ENCODE measurements at regions not wholly inside any gene's neighbourhood (a gene's known extent, or its start where the extent isn't known, plus 50 kb on each side); places are given as distances from the start of the nearest gene placed in this dataset.
A peak's percentile ranks its signal among the peaks of the same experiment; 100 is the strongest.
"Not testable (repeated sequence)": the region's sequence is repeated elsewhere in the genome, so short reads cannot be mapped to it uniquely, and the experiment has no call there.

DNA sequence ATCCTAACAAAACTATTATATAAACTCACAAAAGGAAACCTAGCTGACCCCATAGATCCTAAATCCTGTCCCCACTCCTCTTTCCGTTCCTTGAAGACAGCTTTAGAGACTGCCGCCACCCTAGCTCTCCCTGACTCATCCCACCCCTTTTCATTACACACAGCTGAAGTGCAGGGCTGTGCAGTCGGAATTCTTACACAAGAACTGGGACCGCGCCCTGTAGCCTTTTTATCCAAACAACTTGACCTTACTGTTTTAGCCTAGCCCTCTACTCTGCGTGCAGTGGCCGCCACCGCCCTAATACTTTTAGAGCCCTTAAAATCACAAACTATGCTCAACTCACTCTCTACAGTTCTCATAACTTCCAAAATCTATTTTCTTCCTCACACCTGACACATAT, 264.0 kb downstream of the SMARCA2 start:
- not testable (repeated sequence) for DNase-seq (ENCODE audit: low spot score)

DNA sequence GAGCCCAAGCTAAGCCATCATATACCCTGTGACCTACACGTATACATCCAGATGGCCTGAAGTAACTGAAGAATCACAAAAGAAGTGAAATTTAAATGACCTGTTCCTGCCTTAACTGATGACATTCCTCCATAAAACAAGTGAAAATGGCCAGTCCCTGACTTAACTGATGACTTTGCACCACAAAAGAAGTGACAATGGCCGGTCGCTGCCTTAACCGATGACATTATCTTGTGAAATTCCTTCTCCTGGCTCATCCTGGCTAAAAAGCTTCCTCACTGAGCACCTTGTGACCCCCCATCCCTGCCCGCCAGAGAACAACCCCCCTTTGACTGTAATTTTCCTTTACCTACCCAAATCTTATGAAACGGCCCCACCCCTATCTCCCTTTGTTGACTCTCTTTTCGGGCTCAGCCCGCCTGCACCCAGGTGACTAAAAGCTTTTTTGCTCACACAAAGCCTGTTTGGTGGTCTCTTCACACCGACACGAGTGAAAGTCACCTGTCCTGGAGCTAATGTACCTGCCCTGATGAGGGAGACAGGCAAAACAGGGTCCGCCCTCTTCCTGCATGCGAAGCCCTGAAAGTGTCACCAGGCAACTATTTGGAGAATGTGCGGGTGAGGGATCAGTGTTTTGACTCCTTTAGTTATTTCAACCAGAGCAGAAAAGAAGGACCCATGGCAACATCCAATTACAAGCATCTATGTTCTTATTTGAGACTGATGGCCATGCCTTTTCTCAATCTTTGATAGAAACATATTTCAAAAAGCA, 266.1 kb downstream of the SMARCA2 start:
- no peak for DNase-seq (ENCODE audit: low spot score)

DNA sequence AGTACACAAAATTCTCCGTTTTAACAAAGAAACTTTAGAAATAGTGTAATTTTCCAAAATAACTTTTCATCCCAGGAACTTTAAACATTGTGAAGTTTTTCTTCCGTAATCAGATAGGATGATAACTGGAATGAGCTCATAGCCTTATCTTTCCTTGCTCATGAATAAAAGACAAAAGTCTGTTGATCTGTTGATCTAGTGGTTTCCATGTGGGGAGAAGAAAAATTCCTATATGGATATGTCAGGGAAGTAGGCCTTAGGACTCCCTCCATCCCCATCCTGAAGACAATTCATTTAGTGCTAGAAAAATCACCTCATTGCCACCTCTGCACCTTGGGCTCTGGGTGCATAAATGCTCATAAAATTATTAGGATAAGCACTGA, 266.6 kb downstream of the SMARCA2 start:
- DNase-seq (ENCODE audit: low spot score), result no peak

DNA sequence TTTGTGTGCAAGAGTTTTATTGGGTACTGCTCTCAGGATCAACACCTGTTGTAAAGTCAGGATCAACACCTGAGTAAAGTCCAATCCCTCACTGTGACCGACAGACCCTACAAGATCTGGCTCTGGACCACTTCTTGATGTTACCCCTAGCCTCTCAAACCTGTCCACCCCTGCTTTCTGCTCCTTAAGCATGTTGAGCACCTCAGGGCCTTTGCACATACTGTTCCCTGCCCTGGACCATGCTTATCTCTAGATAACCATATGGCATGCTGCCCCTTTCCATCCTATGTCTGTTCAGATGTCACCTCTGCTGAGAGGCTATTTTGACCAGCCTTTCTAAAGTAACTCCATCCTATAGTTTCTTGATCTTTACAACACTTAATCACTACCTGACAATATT, 269.6 kb downstream of the SMARCA2 start:
- DNase-seq (ENCODE audit: low spot score), result no peak

DNA sequence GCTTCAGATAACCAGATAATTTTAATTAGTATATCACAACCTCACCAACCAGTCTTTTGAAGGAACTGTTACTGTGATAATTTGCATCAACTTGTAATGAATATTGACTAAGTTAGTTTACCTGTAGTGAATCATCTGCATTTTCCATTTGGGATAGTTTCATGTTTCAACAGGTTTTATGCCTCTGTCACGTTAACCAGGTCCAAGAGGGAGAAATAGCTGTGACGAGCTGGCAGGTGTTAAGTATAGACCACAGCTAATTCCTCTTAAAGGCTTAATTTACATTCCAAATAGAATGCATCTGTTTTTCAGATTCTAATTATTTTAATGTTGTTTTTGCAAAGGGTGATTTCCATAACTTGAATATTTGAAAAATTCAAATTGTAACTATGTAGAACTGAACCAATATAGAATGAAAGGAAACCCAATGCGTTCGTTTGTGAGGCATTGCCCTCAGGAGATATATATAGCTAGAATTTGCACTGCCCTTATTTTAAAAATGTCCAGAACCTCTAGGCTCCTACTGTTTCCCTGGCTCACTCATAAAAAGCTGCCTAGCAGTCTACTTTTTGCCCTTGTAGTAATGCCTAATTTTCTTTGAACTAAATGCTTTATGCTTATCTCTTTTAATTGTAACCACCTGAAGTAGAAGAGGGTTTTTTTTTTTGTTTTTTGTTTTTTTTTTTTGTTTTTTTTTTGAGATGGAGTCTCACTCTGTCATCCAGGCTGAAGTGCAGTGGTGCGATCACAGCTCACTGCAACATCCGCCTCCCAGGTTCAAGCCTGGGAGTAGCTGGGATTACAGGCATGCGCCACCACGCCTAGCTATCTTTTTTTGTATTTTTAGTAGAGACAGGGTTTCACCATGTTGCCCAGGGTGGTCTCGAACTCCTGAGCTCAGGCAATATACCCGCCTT, 270.5 kb downstream of the SMARCA2 start:
- no peak for DNase-seq (ENCODE audit: low spot score)

DNA sequence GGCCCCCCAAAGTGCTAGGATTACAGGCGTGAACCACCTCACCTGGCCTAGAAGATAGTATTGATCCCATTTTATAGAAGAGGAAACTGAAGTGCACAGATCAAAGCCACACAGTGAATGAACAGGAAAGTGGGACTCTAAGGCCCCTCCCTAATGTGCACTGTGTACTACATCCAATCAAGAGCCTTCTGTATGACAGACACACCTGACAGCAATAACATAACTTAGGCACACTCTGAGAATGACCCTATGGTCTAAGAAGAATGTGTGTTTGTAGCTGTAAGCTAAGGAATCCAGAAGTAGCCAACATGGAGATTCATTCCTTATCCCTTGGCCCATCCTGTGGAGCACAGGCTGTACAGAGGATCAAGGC, 271.2 kb downstream of the SMARCA2 start:
- DNase-seq (ENCODE audit: low spot score), result no peak

DNA sequence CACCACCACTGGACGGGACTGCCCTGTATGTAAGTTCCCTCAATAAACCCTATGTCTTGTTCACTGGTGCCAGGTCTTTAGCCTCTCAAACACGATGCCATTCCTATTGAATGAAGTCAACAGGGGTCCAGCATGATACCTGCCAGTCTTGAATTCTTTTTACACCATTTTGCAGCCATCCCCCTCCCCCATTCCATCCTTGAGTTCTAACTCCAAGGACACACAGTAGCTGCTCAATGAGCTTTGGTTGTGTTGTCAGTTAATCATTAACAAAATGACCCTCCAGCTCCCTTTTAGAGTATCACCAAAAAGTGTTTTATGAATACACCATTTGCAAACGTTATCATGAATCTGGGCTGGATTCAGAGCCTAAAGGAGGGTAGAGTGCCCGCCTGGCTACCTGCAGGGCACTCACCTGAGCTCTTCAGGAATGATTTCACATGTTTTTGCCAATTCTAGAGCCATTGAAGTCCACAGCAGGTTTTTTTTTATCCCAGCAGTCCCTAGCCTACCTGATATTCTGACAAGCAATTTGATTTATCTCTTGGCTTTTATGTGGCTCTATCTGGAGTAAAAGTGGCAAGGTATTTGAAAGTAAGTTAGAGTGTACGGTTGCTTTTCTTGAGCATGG, 271.8 kb downstream of the SMARCA2 start:
- no peak for DNase-seq (ENCODE audit: low spot score)

DNA sequence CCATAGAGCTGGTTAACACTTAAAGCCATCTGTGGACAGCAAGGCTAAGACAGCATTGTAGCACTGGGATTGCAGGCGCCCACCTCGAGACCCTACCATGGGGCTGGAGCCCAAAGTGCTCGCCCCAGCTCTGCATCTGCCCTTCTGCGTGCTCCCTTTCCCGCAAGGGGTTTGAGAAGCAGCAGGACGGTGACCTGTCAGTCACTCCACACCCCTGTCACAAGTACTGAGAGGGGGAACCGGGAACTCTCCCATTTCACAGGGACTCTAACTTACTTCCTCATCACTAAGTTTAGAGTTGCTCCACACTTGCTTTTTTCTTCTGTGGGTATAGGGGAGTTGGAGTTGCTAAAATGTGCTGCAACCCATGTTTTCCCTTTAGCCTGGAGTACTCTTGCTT, 273.2 kb downstream of the SMARCA2 start:
- DNase-seq (ENCODE audit: low spot score), result no peak

DNA sequence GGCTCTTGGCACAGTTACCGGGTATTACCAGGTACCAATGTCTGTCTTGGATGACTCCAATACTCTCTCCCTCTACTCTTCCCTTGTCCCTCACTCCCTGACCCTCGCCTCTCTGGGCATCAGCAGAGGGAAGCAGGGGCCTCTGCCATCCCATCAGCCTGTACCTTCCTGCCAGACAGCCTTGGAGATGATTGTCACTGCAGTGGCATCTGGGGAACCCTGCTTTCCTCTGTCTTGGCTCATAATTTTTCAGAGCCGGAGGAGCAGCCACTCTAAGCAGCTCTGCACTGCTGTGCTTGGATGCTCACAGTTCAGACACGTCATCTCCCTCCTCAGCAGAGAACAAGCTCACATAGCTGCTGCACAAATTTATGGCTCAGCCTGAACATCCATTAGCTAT, 274.1 kb downstream of the SMARCA2 start:
- DNase-seq (ENCODE audit: low spot score), result peak; percentile 17

DNA sequence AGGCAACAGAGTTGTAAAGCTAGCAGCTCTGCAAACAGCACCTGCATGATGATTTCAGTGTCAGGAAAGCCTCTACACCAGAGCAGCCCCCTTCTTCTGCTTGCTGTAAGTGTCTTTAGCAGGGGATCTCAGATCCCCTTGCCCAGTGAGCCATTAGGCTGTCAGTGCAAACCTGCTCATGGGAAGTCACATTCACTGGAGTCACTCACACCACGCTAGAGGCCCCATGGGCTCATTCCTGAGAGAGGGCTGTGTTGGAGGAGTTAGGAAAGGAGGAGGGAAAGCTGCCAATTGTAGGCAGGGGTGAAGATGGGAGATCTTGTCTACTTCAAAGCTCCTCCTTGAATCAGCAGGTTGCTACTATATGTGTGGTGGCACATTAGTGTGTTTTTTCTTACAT, 275.2 kb downstream of the SMARCA2 start:
- DNase-seq (ENCODE audit: low spot score), result no peak

DNA sequence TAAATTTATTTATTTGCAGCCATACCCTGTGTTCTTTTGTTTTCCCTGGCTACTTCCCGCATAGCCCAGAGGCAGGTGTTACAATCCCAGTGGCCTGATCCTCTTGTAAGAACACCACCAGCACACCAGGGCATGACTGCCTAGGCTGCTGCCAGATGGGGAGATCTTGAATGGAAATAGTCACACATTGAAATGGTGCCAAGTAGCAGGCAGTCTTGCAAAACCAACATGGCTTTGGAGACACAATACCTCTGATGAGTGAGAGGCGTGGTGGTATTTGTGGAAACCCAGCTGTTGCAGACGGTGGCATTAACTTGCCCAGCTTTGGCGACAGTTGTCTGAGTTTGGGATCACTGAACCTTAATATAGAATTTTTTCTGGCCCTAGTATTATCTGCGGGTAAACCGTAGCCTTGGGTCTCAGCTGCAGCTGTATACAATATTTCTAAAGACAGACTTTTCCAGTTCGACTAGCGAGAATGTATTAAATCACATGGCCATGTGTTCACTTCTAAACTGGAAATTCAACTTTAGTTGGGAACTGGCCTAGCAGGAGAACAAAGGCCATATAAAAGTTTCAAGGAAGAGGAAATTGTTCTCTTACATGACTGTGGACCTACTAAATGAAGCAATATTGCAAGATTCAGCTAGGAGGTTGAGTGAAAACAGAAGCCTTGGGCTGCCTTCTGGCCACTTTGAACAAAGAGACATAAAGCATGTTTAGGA, 277.0 kb downstream of the SMARCA2 start:
- no peak for DNase-seq (ENCODE audit: low spot score)

DNA sequence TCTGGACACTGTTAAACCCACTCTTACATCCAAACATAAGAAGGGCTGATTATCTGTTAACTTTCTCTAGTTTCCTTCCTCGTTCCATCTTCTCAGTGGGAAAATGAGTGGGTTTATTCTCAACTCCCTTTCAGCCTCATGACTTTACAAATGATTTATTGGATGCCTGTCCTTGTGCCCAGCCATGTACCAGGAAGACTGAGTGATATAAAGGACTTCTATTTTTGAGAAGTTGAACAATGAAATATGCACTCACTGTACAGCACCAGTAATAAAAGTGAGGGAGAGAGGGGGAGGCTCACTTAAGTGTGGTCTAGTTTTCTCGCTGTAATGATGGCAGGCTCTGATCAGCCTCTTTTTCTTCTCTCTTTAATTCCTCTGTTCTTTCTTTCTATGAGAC, 277.6 kb downstream of the SMARCA2 start:
- no peak for DNase-seq (ENCODE audit: low spot score)

DNA sequence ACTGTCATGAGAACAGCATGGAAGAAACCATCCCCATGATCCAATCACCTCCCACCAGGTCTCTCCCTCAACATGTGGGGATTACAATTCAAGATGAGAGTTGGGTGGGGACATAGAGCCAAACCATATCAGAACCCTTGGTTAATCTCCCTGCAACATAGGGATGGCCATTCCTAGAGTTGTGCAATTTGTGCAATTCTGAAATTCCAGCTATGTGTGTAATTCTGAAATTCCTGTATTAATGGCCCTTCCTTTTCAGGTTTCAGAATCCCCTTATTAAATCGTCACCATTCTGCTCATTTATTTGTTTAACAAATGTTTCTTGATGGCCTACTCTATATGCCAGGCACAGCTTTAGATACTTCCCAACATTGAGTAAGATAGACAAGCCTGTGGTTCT, 282.6 kb downstream of the SMARCA2 start:
- DNase-seq (ENCODE audit: low spot score), result no peak

DNA sequence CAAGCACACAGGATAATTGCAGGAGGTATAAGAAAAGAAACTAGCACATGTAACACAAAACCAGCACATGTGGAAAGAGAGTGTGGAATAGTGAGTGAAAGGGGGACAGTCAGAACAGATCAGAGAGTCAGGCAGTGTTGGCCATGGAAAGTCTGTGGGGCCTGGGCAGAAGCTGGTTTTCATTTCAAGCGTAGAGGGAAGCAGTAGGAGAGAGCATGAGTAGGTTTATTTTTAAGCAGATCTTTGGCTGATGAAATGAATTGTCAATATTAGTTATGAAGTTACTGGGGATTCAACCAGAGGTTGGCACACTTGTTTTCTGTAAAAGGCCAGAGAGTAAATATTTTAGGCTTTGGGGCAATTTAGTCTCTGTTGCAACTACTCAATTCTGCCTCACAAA, 283.1 kb downstream of the SMARCA2 start:
- no peak for DNase-seq (ENCODE audit: low spot score)

DNA sequence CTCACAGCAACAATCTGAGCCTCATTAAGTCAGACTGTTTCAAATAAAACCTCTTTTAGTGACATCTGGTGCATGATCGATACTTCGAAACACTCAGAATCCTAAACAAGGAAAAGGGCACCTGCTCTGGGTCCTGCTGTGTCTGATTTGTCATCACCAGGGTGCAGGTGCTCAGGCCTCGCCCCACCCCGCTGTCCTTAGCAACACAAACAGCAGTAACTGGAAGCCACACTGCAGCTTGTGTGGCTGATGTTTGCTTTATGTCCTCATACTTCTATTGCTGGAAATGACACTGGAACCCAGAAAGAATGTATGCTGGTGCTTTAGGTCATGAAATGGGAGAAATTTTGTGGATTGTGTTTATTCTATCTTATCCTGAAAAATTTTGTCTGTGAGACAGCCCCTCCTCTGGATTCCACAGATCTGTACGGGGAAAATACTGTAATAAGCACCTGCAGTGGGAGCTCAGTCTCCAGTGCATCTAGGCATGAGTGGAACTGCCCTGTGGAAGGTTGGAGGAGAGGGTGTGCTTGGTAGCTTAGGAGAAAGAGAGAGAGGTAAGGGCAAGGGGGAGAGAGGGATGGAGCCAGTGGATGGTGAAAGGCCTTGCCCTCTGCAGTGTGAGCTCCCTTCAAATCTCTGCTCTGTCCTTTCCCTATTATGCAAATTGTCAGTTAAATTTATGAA, 284.2 kb downstream of the SMARCA2 start:
- no peak for DNase-seq (ENCODE audit: low spot score)

DNA sequence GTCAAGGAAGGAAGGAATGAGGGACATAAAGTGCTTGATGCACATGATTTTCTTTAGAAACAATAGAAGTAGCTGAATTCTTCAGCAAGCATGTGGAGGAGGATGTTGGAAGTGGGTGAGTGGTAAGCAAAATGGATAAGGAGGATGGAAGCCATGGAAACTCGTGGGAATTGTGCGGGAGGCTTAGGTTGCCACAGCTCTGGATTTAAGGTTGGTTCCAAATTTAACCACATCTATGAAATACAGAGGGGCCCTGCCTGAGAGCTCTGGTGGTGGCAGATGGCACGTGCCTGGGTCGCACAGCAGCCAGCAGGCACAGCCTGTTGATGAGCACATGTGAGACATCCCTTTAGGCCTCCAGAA, 284.7 kb downstream of the SMARCA2 start:
- DNase-seq (ENCODE audit: low spot score), result no peak

DNA sequence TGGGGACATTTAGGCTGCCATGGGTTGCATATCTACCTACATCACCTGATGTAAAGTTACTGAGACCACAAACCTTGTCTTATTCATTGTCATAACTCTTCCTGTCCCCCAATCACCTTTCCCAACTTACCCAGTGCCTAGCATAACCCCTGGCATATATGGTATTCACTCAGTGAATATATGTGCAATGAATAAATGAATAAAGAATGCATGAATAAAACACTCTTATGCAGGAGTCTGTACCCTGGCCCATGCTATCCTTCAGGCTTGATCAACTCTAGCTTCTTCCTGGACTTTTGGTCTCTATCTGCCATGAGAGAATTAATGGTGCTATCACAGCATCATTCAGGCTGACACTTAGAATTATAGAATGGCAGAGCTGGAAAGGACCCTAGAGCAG, 285.2 kb downstream of the SMARCA2 start:
- DNase-seq (ENCODE audit: low spot score), result no peak

DNA sequence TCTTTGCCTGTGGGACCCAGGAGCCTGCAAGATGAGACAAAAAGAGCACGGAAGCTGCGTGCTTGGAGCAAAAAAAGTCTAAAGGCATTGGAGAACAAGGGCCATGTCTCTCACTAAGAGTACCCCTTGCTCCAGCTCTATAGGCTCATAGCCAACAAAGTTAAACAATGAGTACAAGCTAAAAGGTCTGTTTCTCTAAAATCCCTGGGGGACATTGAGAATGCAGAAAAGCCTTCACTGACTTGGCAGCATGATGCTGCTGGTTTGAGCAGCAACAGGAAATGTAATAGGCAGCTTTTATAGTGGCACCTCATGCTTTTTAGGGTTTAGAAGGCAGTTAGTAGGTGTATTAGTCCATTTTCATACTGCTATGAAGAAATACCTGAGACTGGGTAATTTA, 287.5 kb downstream of the SMARCA2 start:
- no peak for DNase-seq (ENCODE audit: low spot score)

DNA sequence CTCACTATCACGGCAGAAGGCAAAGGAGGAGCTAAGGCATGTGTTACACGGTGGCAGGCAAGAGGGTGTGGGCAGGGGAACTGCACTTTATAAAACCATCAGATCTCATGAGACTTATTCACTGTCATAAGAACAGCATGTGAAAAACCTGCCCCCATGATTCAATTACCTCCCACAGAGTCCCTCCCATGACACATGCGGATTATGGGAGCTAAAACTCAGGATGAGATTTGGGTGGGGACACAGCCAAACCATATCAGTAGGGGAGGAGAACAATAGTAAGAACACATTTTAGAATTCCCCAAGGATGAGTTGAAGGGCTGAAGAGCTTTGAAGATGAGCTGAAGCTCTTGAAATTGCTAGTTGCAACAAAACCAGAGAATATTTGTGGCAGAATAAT, 287.9 kb downstream of the SMARCA2 start:
- no peak for DNase-seq (ENCODE audit: low spot score)

DNA sequence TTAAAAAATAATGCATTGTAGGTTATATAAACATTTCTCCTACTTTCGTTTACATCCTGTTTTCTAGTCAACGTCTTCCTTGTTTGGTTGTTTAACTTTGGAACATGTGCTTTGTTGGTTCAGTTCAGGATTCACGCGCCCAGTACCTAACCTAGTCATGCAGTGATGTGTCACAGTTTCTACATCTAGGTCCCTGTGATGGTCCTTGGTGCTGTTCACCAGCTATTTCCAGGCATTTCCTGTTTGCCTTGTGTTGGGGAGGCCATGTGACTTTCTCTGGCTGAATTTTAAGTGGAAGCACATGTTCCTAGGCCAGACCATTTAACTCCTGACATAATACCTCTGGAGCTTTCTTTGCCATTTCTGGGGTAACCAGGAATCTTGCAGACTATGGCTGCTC, 292.3 kb downstream of the SMARCA2 start:
- no peak for DNase-seq (ENCODE audit: low spot score)

DNA sequence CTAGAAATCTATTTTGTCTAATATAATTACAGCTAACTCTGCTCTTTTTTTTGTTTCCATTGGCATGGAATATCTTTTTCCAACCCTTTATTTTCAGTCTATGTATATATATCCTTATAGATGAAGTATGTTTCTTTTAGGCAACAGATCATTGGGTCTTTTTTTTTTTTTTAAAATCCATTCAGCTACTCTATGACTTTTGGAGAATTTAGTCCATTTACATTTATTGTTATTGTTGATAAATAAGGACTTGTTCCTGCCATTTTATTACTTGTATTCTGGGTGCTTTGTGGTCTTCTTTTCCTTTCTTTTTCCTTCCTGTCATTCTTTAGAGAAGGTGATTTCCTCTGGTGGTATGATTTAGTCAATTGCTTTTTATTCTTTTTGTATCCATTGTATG, 296.8 kb downstream of the SMARCA2 start:
- no peak for DNase-seq (ENCODE audit: low spot score)

DNA sequence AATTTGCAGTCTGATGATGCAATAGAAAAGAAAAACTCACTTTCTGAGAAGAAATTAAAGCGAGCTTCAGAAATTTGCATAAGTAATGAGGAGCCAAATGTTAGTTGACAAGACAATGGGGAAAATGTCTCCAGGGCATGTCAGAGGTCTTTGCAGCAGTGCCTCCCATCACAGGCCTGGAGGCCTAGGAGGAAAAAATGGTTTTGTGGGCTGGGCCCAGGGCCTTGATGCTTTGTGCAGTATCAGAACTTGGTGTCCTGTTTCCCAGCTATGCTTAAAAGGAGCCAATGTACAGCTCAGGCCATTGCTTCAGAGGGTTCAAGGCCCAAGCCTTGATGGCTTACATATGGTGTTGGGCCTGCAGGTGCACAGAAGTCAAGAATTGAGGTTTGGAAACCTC, 298.4 kb downstream of the SMARCA2 start:
- no peak for DNase-seq (ENCODE audit: low spot score)
